Activated naive CD8-positive, alpha-beta T cell treated with anti-CD3 and anti-CD28 coated beads for 36 hours (primary cell): ENCODE measurements at regions not wholly inside any gene's neighbourhood (a gene's known extent, or its start where the extent isn't known, plus 50 kb on each side); places are given as distances from the start of the nearest gene placed in this dataset.

Source experiments
- DNase-seq: peaks from one replicate; pipeline ENCODE4 v3.0.0; 2021
- H3K27ac Mint-ChIP-seq: one replicate; pipeline ENCODE4 v1.8.0; 2022; ENCODE audit warnings: mild to moderate bottlenecking, moderate library complexity, mixed read lengths
- H3K27me3 Mint-ChIP-seq: one replicate; pipeline ENCODE4 v1.8.0; 2022; ENCODE audit warnings: mild to moderate bottlenecking, mixed read lengths
- H3K36me3 Mint-ChIP-seq: one replicate; pipeline ENCODE4 v1.8.0; 2021; ENCODE audit warnings: mild to moderate bottlenecking, mixed read lengths
- H3K4me1 Mint-ChIP-seq: one replicate; pipeline ENCODE4 v1.8.0; 2021; ENCODE audit warnings: mixed read lengths
- H3K4me3 Mint-ChIP-seq: one replicate; pipeline ENCODE4 v1.8.0; 2022; ENCODE audit warnings: mild to moderate bottlenecking, moderate library complexity, mixed read lengths
- H3K9me3 Mint-ChIP-seq: one replicate; pipeline ENCODE4 v1.8.0; 2022; ENCODE audit warnings: mixed read lengths

GRCh38 chr1:208562151-208562960, 318.2 kb upstream of the PLXNA2 start:
- no peak overlapping the region for H3K27ac Mint-ChIP-seq
- no peaks in the 10 kb centered on the region for H3K4me1 Mint-ChIP-seq
- no peak for DNase-seq
- H3K27me3 Mint-ChIP-seq, result peaks cover 9% of the 10 kb centered on the region
- H3K9me3 Mint-ChIP-seq, result no peaks in the 10 kb centered on the region
- H3K36me3 Mint-ChIP-seq, result no peaks in the 10 kb centered on the region
- no peak overlapping the region for H3K4me3 Mint-ChIP-seq

GRCh38 chr1:208564466-208564865, 320.3 kb upstream of the PLXNA2 start:
- no peaks in the 10 kb centered on the region for H3K4me1 Mint-ChIP-seq
- no peaks in the 10 kb centered on the region for H3K36me3 Mint-ChIP-seq
- H3K9me3 Mint-ChIP-seq, result no peaks in the 10 kb centered on the region
- no peak for DNase-seq
- H3K4me3 Mint-ChIP-seq, result no peak overlapping the region
- peaks cover 7% of the 10 kb centered on the region for H3K27me3 Mint-ChIP-seq
- H3K27ac Mint-ChIP-seq, result no peak overlapping the region

GRCh38 chr1:208565756-208566440, 321.7 kb upstream of the PLXNA2 start:
- Mint-ChIP-seq H3K4me1 (no peaks in the 10 kb centered on the region), H3K4me3 (no peak overlapping the region), H3K27me3 (peaks cover 12% of the 10 kb centered on the region), H3K36me3 (no peaks in the 10 kb centered on the region), H3K9me3 (no peaks in the 10 kb centered on the region), H3K27ac (no peak overlapping the region)
- DNase-seq, result no peak

- DNase-seq, result no peak
- Mint-ChIP-seq H3K27ac (no peak overlapping the region), H3K4me1 (no peaks in the 10 kb centered on the region), H3K9me3 (no peaks in the 10 kb centered on the region), H3K36me3 (no peaks in the 10 kb centered on the region), H3K4me3 (no peak overlapping the region), H3K27me3 (peaks cover 12% of the 10 kb centered on the region)
Observed at GRCh38 chr1:208569181-208569580, 325.0 kb upstream of the PLXNA2 start.

GRCh38 chr1:208570362-208570761, 326.2 kb upstream of the PLXNA2 start:
- Mint-ChIP-seq H3K27ac (no peak overlapping the region), H3K4me3 (no peak overlapping the region), H3K9me3 (no peaks in the 10 kb centered on the region), H3K27me3 (peaks cover 8% of the 10 kb centered on the region), H3K36me3 (no peaks in the 10 kb centered on the region), H3K4me1 (no peaks in the 10 kb centered on the region)
- no peak for DNase-seq

DNA sequence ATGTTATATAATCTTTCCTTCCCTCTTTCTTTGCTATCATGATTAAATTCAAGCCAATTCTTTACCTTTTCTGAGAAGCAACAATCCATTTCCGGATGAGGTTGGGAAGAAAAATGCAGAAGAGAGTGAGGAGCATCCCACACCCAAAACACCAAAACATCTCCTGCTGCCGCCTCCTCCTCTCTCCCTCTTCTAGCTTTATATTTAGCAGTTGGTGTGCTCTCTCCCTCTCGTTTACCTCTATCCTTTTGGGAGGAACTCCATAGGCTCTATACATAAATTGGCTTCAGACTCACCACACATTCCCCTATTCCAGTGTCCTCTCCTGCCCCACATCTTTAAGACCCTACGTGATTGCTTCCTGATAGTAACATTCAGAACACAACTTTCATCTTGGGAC, 332.2 kb upstream of the PLXNA2 start:
- Mint-ChIP-seq H3K27ac (no peak overlapping the region), H3K9me3 (no peaks in the 10 kb centered on the region), H3K4me3 (no peak overlapping the region), H3K27me3 (peaks cover 5% of the 10 kb centered on the region), H3K4me1 (no peaks in the 10 kb centered on the region), H3K36me3 (no peaks in the 10 kb centered on the region)
- DNase-seq, result no peak

- Mint-ChIP-seq H3K27me3 (peaks cover 6% of the 10 kb centered on the region), H3K4me3 (no peak overlapping the region), H3K4me1 (no peaks in the 10 kb centered on the region), H3K36me3 (no peaks in the 10 kb centered on the region), H3K9me3 (no peaks in the 10 kb centered on the region), H3K27ac (no peak overlapping the region)
- DNase-seq, result no peak
Observed at GRCh38 chr1:208577381-208577905, 333.3 kb upstream of the PLXNA2 start.

- no peak for DNase-seq
- no peak overlapping the region for H3K4me3 Mint-ChIP-seq
- H3K36me3 Mint-ChIP-seq, result no peaks in the 10 kb centered on the region
- no peak overlapping the region for H3K27ac Mint-ChIP-seq
- H3K9me3 Mint-ChIP-seq, result no peaks in the 10 kb centered on the region
- peaks cover 4% of the 10 kb centered on the region for H3K27me3 Mint-ChIP-seq
- no peaks in the 10 kb centered on the region for H3K4me1 Mint-ChIP-seq
Observed at GRCh38 chr1:208581209-208581608, 337.0 kb upstream of the PLXNA2 start.

DNA sequence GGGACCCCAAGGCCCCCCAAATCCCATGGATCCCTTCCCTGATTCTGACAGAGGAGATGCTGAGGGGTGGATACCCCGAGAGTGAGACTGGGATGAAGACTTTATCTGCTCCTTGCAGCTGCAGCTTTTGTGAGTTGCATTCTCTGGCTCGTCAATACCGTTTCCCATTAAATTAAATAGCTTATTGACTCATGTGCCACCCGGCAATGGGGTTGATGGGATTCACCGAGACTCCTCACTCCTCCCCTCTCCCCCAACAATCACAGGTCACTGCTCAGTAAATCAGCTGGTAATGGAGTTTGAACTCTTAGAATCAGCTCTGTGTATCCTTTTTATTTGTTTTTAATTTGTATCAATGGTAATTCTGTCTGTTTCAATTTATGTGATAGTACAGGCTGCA, 337.5 kb upstream of the PLXNA2 start:
- no peaks in the 10 kb centered on the region for H3K36me3 Mint-ChIP-seq
- H3K27ac Mint-ChIP-seq, result no peak overlapping the region
- no peak overlapping the region for H3K4me3 Mint-ChIP-seq
- H3K9me3 Mint-ChIP-seq, result no peaks in the 10 kb centered on the region
- peaks cover 4% of the 10 kb centered on the region for H3K27me3 Mint-ChIP-seq
- DNase-seq, result no peak
- no peaks in the 10 kb centered on the region for H3K4me1 Mint-ChIP-seq

DNA sequence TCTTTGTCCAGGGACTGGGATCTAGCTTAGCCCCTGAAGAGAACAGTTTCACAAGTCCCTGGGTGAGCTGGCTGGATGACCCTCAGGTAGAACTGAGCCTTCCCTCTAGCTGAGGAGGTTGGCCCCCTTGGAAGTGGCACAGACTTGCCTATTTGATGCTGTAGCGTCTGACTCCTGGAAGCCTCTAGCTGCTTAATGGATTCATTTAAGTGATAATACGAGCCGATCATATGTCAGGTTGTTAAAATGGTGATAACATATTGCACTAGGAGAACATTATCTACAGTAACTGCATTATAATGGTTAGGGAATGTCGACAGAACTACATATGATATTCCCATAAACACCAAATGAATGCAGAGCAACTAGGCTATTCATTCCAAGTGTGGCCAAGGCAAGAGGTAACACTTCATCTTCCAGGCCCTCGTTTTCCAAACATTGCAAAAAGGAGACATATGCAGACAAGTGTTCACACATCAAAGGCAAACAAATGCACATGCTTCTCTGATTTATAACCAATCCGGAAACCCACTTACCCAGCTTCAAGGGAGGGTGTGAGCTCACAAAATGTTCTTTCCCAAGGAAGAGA, 340.1 kb upstream of the PLXNA2 start:
- H3K36me3 Mint-ChIP-seq, result no peaks in the 10 kb centered on the region
- no peaks in the 10 kb centered on the region for H3K4me1 Mint-ChIP-seq
- H3K9me3 Mint-ChIP-seq, result no peaks in the 10 kb centered on the region
- DNase-seq, result no peak
- no peak overlapping the region for H3K27ac Mint-ChIP-seq
- peaks cover 4% of the 10 kb centered on the region for H3K27me3 Mint-ChIP-seq
- no peak overlapping the region for H3K4me3 Mint-ChIP-seq

GRCh38 chr1:208587110-208587509, 342.9 kb upstream of the PLXNA2 start:
- Mint-ChIP-seq H3K4me1 (no peaks in the 10 kb centered on the region), H3K27me3 (peaks cover 12% of the 10 kb centered on the region), H3K27ac (no peak overlapping the region), H3K4me3 (no peak overlapping the region), H3K9me3 (no peaks in the 10 kb centered on the region), H3K36me3 (no peaks in the 10 kb centered on the region)
- no peak for DNase-seq

DNA sequence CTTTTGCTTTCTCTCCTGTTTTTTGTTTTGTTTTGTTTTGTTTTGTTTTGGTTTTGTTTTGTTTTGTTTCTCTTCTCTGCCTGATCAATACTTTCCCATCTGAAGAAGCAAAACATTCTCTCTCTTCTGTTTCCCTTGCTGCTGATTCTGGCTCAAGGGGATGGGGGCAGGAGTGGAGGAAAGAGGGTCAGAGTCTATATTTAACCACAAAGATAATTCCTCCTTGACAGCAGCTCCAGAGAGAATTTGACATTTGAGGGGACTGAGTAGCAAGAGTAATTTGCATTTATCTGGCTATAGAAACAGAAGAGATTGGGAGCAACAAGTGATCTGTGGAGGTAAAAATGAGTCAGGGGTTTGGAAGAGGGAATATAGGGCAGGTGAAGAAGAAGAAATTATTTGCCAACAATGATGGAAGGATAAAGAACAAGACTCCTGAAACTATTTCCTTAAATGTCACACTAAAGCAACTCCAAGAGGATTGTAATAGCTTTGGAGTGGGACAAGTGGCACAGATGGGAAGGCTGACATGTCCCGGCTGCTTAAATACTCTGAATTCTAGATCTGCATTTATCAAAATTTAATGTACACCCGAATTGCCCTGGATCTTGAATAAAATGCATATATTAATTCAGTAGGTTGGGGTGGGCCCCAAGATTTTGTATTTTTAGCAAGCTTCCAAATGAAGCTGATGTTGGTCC, 349.3 kb upstream of the PLXNA2 start:
- no peak for DNase-seq
- Mint-ChIP-seq H3K4me3 (no peak overlapping the region), H3K36me3 (no peaks in the 10 kb centered on the region), H3K27me3 (peaks cover 7% of the 10 kb centered on the region), H3K27ac (no peak overlapping the region), H3K4me1 (no peaks in the 10 kb centered on the region), H3K9me3 (no peaks in the 10 kb centered on the region)

DNA sequence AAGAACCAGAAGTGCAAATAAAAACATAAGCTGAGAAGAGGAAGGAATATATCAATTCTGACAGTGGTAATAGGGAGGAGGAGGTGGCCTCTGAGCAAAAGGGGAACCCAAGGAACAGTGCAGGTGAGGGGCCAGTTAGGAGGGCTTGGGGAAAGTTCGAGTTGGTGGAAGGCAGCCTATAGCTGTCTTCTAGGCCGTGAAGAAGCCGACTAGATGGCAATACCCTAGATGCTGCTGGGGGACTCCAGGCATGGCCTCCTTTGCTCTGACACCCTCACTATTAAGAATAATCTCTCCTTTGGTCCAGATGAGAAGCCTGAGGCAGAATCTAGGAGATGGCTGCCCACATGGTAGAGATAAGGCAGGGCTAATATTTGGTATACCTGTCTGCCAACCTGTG, 351.1 kb upstream of the PLXNA2 start:
- H3K36me3 Mint-ChIP-seq, result no peaks in the 10 kb centered on the region
- no peaks in the 10 kb centered on the region for H3K4me1 Mint-ChIP-seq
- H3K4me3 Mint-ChIP-seq, result no peak overlapping the region
- H3K9me3 Mint-ChIP-seq, result no peaks in the 10 kb centered on the region
- peaks cover 7% of the 10 kb centered on the region for H3K27me3 Mint-ChIP-seq
- no peak for DNase-seq
- no peak overlapping the region for H3K27ac Mint-ChIP-seq

- Mint-ChIP-seq H3K27me3 (peaks cover 2% of the 10 kb centered on the region), H3K4me3 (no peak overlapping the region), H3K36me3 (no peaks in the 10 kb centered on the region), H3K9me3 (no peaks in the 10 kb centered on the region), H3K4me1 (no peaks in the 10 kb centered on the region), H3K27ac (no peak overlapping the region)
- DNase-seq, result no peak
Observed at GRCh38 chr1:208595745-208596144, 351.6 kb upstream of the PLXNA2 start.

DNA sequence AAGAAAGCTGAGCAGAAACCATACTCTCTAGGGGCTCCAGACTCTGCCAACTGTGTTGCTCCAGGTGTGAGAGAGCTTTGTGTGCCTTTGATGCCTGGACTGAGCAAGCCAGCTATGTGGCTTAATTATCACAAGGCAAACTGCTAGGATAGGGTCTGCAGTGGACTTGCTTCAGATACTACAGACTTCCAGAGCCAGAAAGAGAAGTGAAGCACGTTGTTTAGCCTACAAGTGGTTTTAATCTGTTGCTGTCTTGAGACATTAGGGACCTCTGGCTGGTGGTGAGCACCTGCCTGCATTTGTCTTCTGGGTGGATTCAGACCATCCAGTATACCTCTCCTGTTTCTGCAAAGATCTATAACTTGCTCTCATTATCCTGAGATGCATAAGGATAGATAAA, 353.4 kb upstream of the PLXNA2 start:
- H3K36me3 Mint-ChIP-seq, result no peaks in the 10 kb centered on the region
- H3K4me1 Mint-ChIP-seq, result no peaks in the 10 kb centered on the region
- no peak for DNase-seq
- no peaks in the 10 kb centered on the region for H3K9me3 Mint-ChIP-seq
- no peak overlapping the region for H3K27ac Mint-ChIP-seq
- H3K4me3 Mint-ChIP-seq, result no peak overlapping the region
- H3K27me3 Mint-ChIP-seq, result no peaks in the 10 kb centered on the region
